ENCODE measurements at regions not wholly inside any gene's neighbourhood (a gene's known extent, or its start where the extent isn't known, plus 50 kb on each side); places are given as distances from the start of the nearest gene placed in this dataset.
A peak's percentile ranks its signal among the peaks of the same experiment; 100 is the strongest.

- Mint-ChIP-seq H3K27ac (no peak overlapping the region), H3K9me3 (no peaks in the 10 kb centered on the region), H3K4me3 (no peak overlapping the region), H3K27me3 (no peaks in the 10 kb centered on the region), H3K4me1 (ENCODE audit: unreplicated experiment) (no peaks in the 10 kb centered on the region), H3K36me3 (no peaks in the 10 kb centered on the region)
- no peak for TF ChIP-seq CTCF (conservative IDR thresholded peaks at IDR 0.05)
- DNase-seq (ENCODE audit: extremely low spot score, unreplicated experiment): no peak
Measured at GRCh38 chr3:164752812-164753211, 325.5 kb downstream of the SI start.

GRCh38 chr3:164748626-164749025 lies 329.7 kb downstream of the SI start:
- no peaks in the 10 kb centered on the region for H3K27me3 Mint-ChIP-seq
- no peaks in the 10 kb centered on the region for H3K9me3 Mint-ChIP-seq
- no peaks in the 10 kb centered on the region for H3K4me1 Mint-ChIP-seq (ENCODE audit: unreplicated experiment)
- TF ChIP-seq CTCF (conservative IDR thresholded peaks at IDR 0.05): no peak
- no peak overlapping the region for H3K4me3 Mint-ChIP-seq
- no peak for DNase-seq (ENCODE audit: extremely low spot score, unreplicated experiment)
- H3K36me3 Mint-ChIP-seq: no peaks in the 10 kb centered on the region
- no peak overlapping the region for H3K27ac Mint-ChIP-seq

- no peak for DNase-seq (ENCODE audit: extremely low spot score, unreplicated experiment)
- H3K4me1 Mint-ChIP-seq (ENCODE audit: unreplicated experiment): no peaks in the 10 kb centered on the region
- TF ChIP-seq CTCF (conservative IDR thresholded peaks at IDR 0.05): no peak
- no peaks in the 10 kb centered on the region for H3K27me3 Mint-ChIP-seq
- no peak overlapping the region for H3K27ac Mint-ChIP-seq
- H3K9me3 Mint-ChIP-seq: no peaks in the 10 kb centered on the region
- no peak overlapping the region for H3K4me3 Mint-ChIP-seq
- H3K36me3 Mint-ChIP-seq: no peaks in the 10 kb centered on the region
Measured at GRCh38 chr3:164741869-164742268, 336.4 kb downstream of the SI start.

GRCh38 chr3:164737174-164737573 lies 341.1 kb downstream of the SI start:
- H3K9me3 Mint-ChIP-seq: no peaks in the 10 kb centered on the region
- no peaks in the 10 kb centered on the region for H3K27me3 Mint-ChIP-seq
- no peak overlapping the region for H3K4me3 Mint-ChIP-seq
- no peak overlapping the region for H3K27ac Mint-ChIP-seq
- TF ChIP-seq CTCF (conservative IDR thresholded peaks at IDR 0.05): no peak
- H3K4me1 Mint-ChIP-seq (ENCODE audit: unreplicated experiment): no peaks in the 10 kb centered on the region
- no peaks in the 10 kb centered on the region for H3K36me3 Mint-ChIP-seq
- DNase-seq (ENCODE audit: extremely low spot score, unreplicated experiment): no peak

GRCh38 chr3:164732166-164732565 lies 346.1 kb downstream of the SI start:
- no peaks in the 10 kb centered on the region for H3K9me3 Mint-ChIP-seq
- no peak overlapping the region for H3K4me3 Mint-ChIP-seq
- H3K27me3 Mint-ChIP-seq: no peaks in the 10 kb centered on the region
- DNase-seq (ENCODE audit: extremely low spot score, unreplicated experiment): no peak
- H3K36me3 Mint-ChIP-seq: no peaks in the 10 kb centered on the region
- H3K4me1 Mint-ChIP-seq (ENCODE audit: unreplicated experiment): peaks cover 5% of the 10 kb centered on the region
- no peak overlapping the region for H3K27ac Mint-ChIP-seq
- no peak for TF ChIP-seq CTCF (conservative IDR thresholded peaks at IDR 0.05)

- Mint-ChIP-seq H3K9me3 (no peaks in the 10 kb centered on the region), H3K4me1 (ENCODE audit: unreplicated experiment) (peaks cover 5% of the 10 kb centered on the region)
Measured at GRCh38 chr3:164730815-164731360, 347.4 kb downstream of the SI start.

More at GRCh38 chr3:164730815-164731360, 347.4 kb downstream of the SI start:
- Mint-ChIP-seq H3K27ac (no peak overlapping the region), H3K4me3 (peak overlapping the region; percentile 41), H3K36me3 (no peaks in the 10 kb centered on the region), H3K27me3 (no peaks in the 10 kb centered on the region)
- DNase-seq (ENCODE audit: extremely low spot score, unreplicated experiment): no peak
- no peak for TF ChIP-seq CTCF (conservative IDR thresholded peaks at IDR 0.05)
